Globus pallidus (tissue), 1 donor: ENCODE measurements at regions not wholly inside any gene's neighbourhood (a gene's known extent, or its start where the extent isn't known, plus 50 kb on each side); places are given as distances from the start of the nearest gene placed in this dataset.
A peak's percentile ranks its signal among the peaks of the same experiment; 100 is the strongest.

Experiments
- DNase-seq: peaks from one replicate; pipeline ENCODE4 v3.0.0-alpha.2; 2015; ENCODE audit warnings: low spot score

GRCh38 chr7:25752967-25753791, 398.8 kb upstream of the NFE2L3 start:
- peak; percentile 46 for DNase-seq

- no peak for DNase-seq
Measured at GRCh38 chr7:25753837-25754236, 398.2 kb upstream of the NFE2L3 start.

- DNase-seq: no peak
Measured at GRCh38 chr7:25754333-25754732, 397.7 kb upstream of the NFE2L3 start.

GRCh38 chr7:25754751-25755150, 397.2 kb upstream of the NFE2L3 start:
- no peak for DNase-seq

- no peak for DNase-seq
Measured at GRCh38 chr7:25756601-25757000, 395.4 kb upstream of the NFE2L3 start.

- no peak for DNase-seq
Measured at GRCh38 chr7:25758559-25758958, 393.4 kb upstream of the NFE2L3 start.

GRCh38 chr7:25759286-25759685, 392.7 kb upstream of the NFE2L3 start:
- DNase-seq: no peak

GRCh38 chr7:25759748-25760147, 392.2 kb upstream of the NFE2L3 start:
- no peak for DNase-seq

GRCh38 chr7:25762511-25763462, 389.2 kb upstream of the NFE2L3 start:
- DNase-seq: no peak

GRCh38 chr7:25763463-25763860, 388.5 kb upstream of the NFE2L3 start:
- DNase-seq: no peak

- DNase-seq: no peak
Measured at GRCh38 chr7:25765110-25765655, 386.8 kb upstream of the NFE2L3 start.

- DNase-seq: no peak
Measured at GRCh38 chr7:25770235-25770634, 381.8 kb upstream of the NFE2L3 start.

GRCh38 chr7:25770670-25771069, 381.3 kb upstream of the NFE2L3 start:
- no peak for DNase-seq

GRCh38 chr7:25771491-25771890, 380.5 kb upstream of the NFE2L3 start:
- no peak for DNase-seq

GRCh38 chr7:25772802-25773201, 379.2 kb upstream of the NFE2L3 start:
- DNase-seq: no peak

GRCh38 chr7:25774675-25775074, 377.3 kb upstream of the NFE2L3 start:
- DNase-seq: no peak

GRCh38 chr7:25775570-25775969, 376.4 kb upstream of the NFE2L3 start:
- DNase-seq: no peak

GRCh38 chr7:25775999-25776743, 375.8 kb upstream of the NFE2L3 start:
- DNase-seq: no peak

GRCh38 chr7:25776744-25777123, 375.3 kb upstream of the NFE2L3 start:
- no peak for DNase-seq

GRCh38 chr7:25777969-25778708, 373.9 kb upstream of the NFE2L3 start:
- DNase-seq: no peak

GRCh38 chr7:25779002-25779546, 372.9 kb upstream of the NFE2L3 start:
- DNase-seq: no peak
